OCI-LY1 (cell line): ENCODE measurements at regions not wholly inside any gene's neighbourhood (a gene's known extent, or its start where the extent isn't known, plus 50 kb on each side); places are given as distances from the start of the nearest gene placed in this dataset.

Experiments used
- CTCF ChIP-seq: fragments of 200-600 bp; sonication (generic), shearing (Covaris generic); IDR thresholded peaks from 2 replicates; pipeline ENCODE4 v1.5.1; 2017; ENCODE audit warnings: mild to moderate bottlenecking, antibody characterized with exemption, low read length, moderate library complexity, mixed read lengths
- EZH2 ChIP-seq: fragments of 200-600 bp; sonication (generic), shearing (Covaris generic); IDR thresholded peaks from 2 replicates; pipeline ENCODE4 v1.8.0; 2017; ENCODE audit warnings: borderline replicate concordance, mixed run types, mild to moderate bottlenecking, antibody characterized with exemption, low read length, moderate library complexity, mixed read lengths

GRCh38 chr5:61614606-61615005 is 282.5 kb downstream of the ZSWIM6 start:
- TF ChIP-seq CTCF (no peak), EZH2 (no peak)
